IMR-90 (cell line): ENCODE measurements at regions not wholly inside any gene's neighbourhood (a gene's known extent, or its start where the extent isn't known, plus 50 kb on each side); places are given as distances from the start of the nearest gene placed in this dataset.

Experiments
- ATAC-seq: fragments of 200-7000 bp; cut with Tn5 transposase; 2 replicates; pipeline ENCODE4 v1.9.1; 2020; ENCODE audit warnings: low read depth, mild to moderate bottlenecking, moderate library complexity
- BruUV-seq: library from RNA; stranded (reverse); fragments of 400-500 nt; replicated peaks from 2 replicates; lab custom pipeline; 2021; lab: Mats Ljungman, UMichigan
- CTCF ChIA-PET: fragments of 300-600 bp; formaldehyde crosslinking; extraction: SDS; loops from one replicate; lab custom pipeline; 2021; ENCODE audit warnings: antibody characterized with exemption; lab: Yijun Ruan, JAX
- POLR2A ChIA-PET: fragments of 300-600 bp; sonication (Branson Sonifier 250); formaldehyde crosslinking; loops from one replicate; lab custom pipeline; 2022; ENCODE audit warnings: antibody characterized with exemption; ENCODE audit not compliant: unreplicated experiment; lab: Charles Lee
- DNase-seq: peaks from one replicate; pipeline ENCODE4 v3.0.0; 2013
- H2AFZ ChIP-seq: replicated peaks from 2 replicates; pipeline ENCODE3; 2013; ENCODE audit warnings: low read length, mild to moderate bottlenecking; ENCODE audit not compliant: poor library complexity
- H2AK5ac ChIP-seq: 2 replicates; pipeline ENCODE4 v1.6.1; 2013; ENCODE audit warnings: low read depth, low read length, inconsistent platforms
- H2AK9ac ChIP-seq: replicated peaks from 2 replicates; pipeline ENCODE3; 2013; ENCODE audit warnings: mild to moderate bottlenecking, low read depth, low read length, moderate library complexity; ENCODE audit not compliant: poor library complexity
- H2BK120ac ChIP-seq: 2 replicates; pipeline ENCODE4 v1.6.1; 2013; ENCODE audit warnings: low read depth, low read length, inconsistent platforms
- H2BK15ac ChIP-seq: 3 replicates; pipeline ENCODE4 v1.6.1; 2013; ENCODE audit warnings: low read depth, low read length, inconsistent platforms
- H2BK20ac ChIP-seq: 2 replicates; pipeline ENCODE4 v1.6.1; 2013; ENCODE audit warnings: low read depth, mild to moderate bottlenecking, inconsistent platforms, low read length, moderate library complexity
- H2BK5ac ChIP-seq: 2 replicates; pipeline ENCODE4 v1.6.1; 2013; ENCODE audit warnings: mild to moderate bottlenecking, low read depth, low read length, inconsistent platforms; ENCODE audit not compliant: poor library complexity, severe bottlenecking
- H3K14ac ChIP-seq: replicated peaks from 2 replicates; pipeline ENCODE4 v1.6.1; 2013; ENCODE audit warnings: low read depth, low read length, inconsistent platforms
- H3K18ac ChIP-seq: 2 replicates; pipeline ENCODE4 v1.6.1; 2013; ENCODE audit warnings: low read depth, low read length, control low read depth
- H3K23ac ChIP-seq: 2 replicates; pipeline ENCODE4 v1.6.1; 2013; ENCODE audit warnings: low read depth, low read length, inconsistent platforms
- H3K27ac ChIP-seq: 2 replicates; pipeline ENCODE4 v1.5.1; 2013; ENCODE audit warnings: mild to moderate bottlenecking, control low read depth, low read length; ENCODE audit not compliant: insufficient read depth
- H3K27me3 ChIP-seq: 2 replicates; pipeline ENCODE4 v1.6.1; 2013; ENCODE audit warnings: low read length; ENCODE audit not compliant: control insufficient read depth, insufficient read depth
- H3K36me3 ChIP-seq: 2 replicates; pipeline ENCODE4 v1.6.1; 2013; ENCODE audit warnings: low read length, mixed read lengths; ENCODE audit not compliant: control insufficient read depth, insufficient read depth
- H3K4ac ChIP-seq: 2 replicates; pipeline ENCODE4 v1.6.1; 2013; ENCODE audit warnings: low read depth, low read length, inconsistent platforms
- H3K4me1 ChIP-seq: 2 replicates; pipeline ENCODE4 v1.6.1; 2013; ENCODE audit warnings: low read length, mixed read lengths; ENCODE audit not compliant: control insufficient read depth, insufficient read depth
- H3K4me2 ChIP-seq: 2 replicates; pipeline ENCODE4 v1.6.1; 2013; ENCODE audit warnings: low read depth, mild to moderate bottlenecking, control low read depth, low read length, moderate library complexity
- H3K4me3 ChIP-seq: 2 replicates; pipeline ENCODE4 v1.5.1; 2013; ENCODE audit warnings: low read depth, mild to moderate bottlenecking, control low read depth, low read length, moderate library complexity; ENCODE audit not compliant: insufficient read depth
- H3K56ac ChIP-seq: 2 replicates; pipeline ENCODE4 v1.6.1; 2013; ENCODE audit warnings: low read length, inconsistent platforms; ENCODE audit not compliant: insufficient read depth; ENCODE audit errors: extremely low read depth
- H3K79me1 ChIP-seq, 2 experiments: 2 replicates each; pipeline ENCODE4 v1.6.1; 2013; ENCODE audit warnings: low read length in 2 of 2, inconsistent platforms in 1 of 2, low read depth in 1 of 2
- H3K9ac ChIP-seq: 2 replicates; pipeline ENCODE4 v1.6.1; 2013; ENCODE audit warnings: low read depth, low read length, control low read depth
- H3K9me1 ChIP-seq: 2 replicates; pipeline ENCODE4 v1.6.1; 2013; ENCODE audit warnings: low read length, inconsistent platforms; ENCODE audit not compliant: insufficient read depth
- H3K9me3 ChIP-seq: 2 replicates; pipeline ENCODE4 v1.6.1; 2013; ENCODE audit warnings: low read length; ENCODE audit not compliant: control insufficient read depth, insufficient read depth
- H4K20me1 ChIP-seq: 2 replicates; pipeline ENCODE4 v1.6.1; 2013; ENCODE audit warnings: low read length, inconsistent platforms; ENCODE audit not compliant: insufficient read depth
- H4K5ac ChIP-seq: 2 replicates; pipeline ENCODE4 v1.6.1; 2013; ENCODE audit warnings: mild to moderate bottlenecking, low read depth, low read length, control low read depth
- H4K8ac ChIP-seq, 2 experiments: 2 replicates each; pipeline ENCODE4 v1.6.1; 2013; ENCODE audit warnings: low read depth in 2 of 2, low read length in 2 of 2, control low read depth in 1 of 2, inconsistent platforms in 1 of 2
- H4K91ac ChIP-seq: 2 replicates; pipeline ENCODE4 v1.6.1; 2013; ENCODE audit warnings: low read depth, low read length, inconsistent platforms; ENCODE audit not compliant: insufficient read depth
- NFE2L2 ChIP-seq: fragments of 150-350 bp; IDR thresholded peaks from 2 replicates; pipeline ENCODE4 v1.6.1; 2016; ENCODE audit warnings: low read depth, mild to moderate bottlenecking, low read length
- POLR2A ChIP-seq: IDR thresholded peaks from 2 replicates; pipeline ENCODE4 v1.6.1; 2012; ENCODE audit warnings: mild to moderate bottlenecking, low read depth, low read length
- dilution Hi-C: fragments of 300-500 bp; cut with HindIII; formaldehyde crosslinking; loops from one replicate; pipeline ENCODE4 v1.14.3; 2018; ENCODE audit warnings: low sequenced_read_pairs; ENCODE audit not compliant: unreplicated experiment
- in situ Hi-C: fragments of 300-500 bp; cut with MboI; formaldehyde crosslinking; loops from 3 replicates; pipeline ENCODE4 v1.14.3; 2019; ENCODE audit warnings: low sequenced_read_pairs, inconsistent platforms, mixed read lengths
- intact Hi-C: fragments of 100-400 bp; cut with micrococcal nuclease; formaldehyde crosslinking; loops from 2 replicates; pipeline ENCODE4 v1.10.0; 2022

DNA sequence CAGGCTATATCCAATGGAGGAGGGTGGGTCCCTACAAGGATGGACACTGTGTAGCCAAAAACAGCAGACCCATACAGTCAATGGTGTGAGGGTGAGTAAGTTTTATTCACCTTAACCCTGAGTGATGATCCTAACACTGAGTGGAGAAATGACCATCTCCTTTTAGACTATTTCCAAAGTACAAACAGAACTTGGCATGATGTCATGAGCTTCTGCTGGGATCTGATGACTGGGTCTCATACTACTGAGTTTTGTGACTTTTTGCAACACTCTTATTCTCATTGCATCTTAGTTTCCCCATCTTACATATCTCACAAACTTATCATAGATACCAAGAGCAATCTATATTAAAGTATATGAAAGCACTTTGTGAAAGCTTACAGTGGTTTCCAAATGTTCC is 330.3 kb upstream of the CFAP20DC start:
- Histone ChIP-seq H3K27me3 (peaks cover 6% of the 10 kb centered on the region; the same call in 1 of the 2 replicates), H2AK5ac (no peak overlapping the region), H3K79me1 (no peaks in the 10 kb centered on the region), H2BK5ac (no peak overlapping the region), H2BK120ac (no peak overlapping the region), H2BK15ac (no peak overlapping the region), H3K4ac (no peak overlapping the region), H3K9me1 (no peaks in the 10 kb centered on the region), H3K9me3 (no peaks in the 10 kb centered on the region), H2AK9ac (no peak overlapping the region), H3K56ac (no peak overlapping the region), H4K5ac (no peak overlapping the region), H3K36me3 (no peaks in the 10 kb centered on the region), H3K14ac (no peak overlapping the region), H3K4me1 (no peaks in the 10 kb centered on the region), H3K9ac (no peak overlapping the region), H3K23ac (no peak overlapping the region), H2AFZ (no peak overlapping the region), H4K91ac (no peak overlapping the region), H3K4me2 (no peak overlapping the region), H3K18ac (no peak overlapping the region), H4K8ac (no peak overlapping the region), H3K4me3 (no peak overlapping the region), H2BK20ac (no peak overlapping the region), H4K20me1 (no peaks in the 10 kb centered on the region), H3K27ac (no peak overlapping the region)
- CTCF ChIA-PET = no interaction called here
- ATAC-seq (no peak), DNase-seq (no peak)
- intact Hi-C loops = no loop called here
- BruUV-seq = no TSS peak
- TF ChIP-seq POLR2A (no peak), NFE2L2 (no peak)
- POLR2A ChIA-PET = interaction anchor here (0.6 kb wide), 1 partner anchor 30 kb away, joined by 3 read pairs; no protein-coding TSS in a partner anchor
- in situ Hi-C loops = no loop called here
- dilution Hi-C loops = no loop called here
